ENCODE measurements at regions not wholly inside any gene's neighbourhood (a gene's known extent, or its start where the extent isn't known, plus 50 kb on each side); places are given as distances from the start of the nearest gene placed in this dataset.

GRCh38 chr14:104505085-104506074 lies 74.2 kb upstream of the C14orf180 start:
- DNase-seq, result no peak

DNA sequence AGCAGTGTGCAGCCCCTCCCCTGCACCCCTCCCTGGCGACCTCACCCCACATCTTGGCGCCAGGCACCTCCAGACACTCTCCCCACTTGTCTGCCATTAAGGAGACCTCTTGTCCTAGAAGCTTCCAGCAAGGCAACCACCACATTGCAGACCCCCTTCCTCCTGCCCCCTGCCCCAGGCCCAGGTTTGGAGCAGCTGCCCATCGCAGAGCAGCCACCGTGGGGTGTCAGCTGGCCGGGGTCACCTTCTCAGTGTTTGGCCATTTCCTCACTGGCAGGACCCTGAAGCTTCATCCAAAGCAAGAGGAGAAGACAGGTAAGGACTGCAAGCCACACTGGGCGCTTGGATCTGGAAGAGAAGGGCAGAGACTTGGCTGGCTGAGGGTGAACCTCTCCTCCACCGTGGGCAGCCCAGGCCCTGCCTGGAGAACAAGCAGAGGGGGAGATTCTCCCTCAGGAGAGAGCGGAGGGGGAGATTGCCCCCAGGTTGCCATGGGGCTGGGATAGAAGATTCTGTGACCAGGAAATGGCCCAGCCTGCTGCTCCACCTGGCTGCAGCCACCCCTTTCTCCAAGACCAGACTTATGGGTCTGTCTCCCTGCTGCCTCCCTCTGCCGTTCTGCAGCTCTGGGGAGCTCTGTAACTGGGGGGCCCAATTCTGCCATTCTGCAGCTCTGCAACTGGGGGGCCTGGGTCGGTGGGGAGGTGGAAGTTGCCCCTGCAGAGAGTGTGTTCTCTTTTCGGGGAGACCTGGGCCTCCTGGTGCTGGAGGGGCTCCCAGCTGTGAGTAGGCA lies 72.9 kb upstream of the C14orf180 start:
- DNase-seq, result no peak

DNA sequence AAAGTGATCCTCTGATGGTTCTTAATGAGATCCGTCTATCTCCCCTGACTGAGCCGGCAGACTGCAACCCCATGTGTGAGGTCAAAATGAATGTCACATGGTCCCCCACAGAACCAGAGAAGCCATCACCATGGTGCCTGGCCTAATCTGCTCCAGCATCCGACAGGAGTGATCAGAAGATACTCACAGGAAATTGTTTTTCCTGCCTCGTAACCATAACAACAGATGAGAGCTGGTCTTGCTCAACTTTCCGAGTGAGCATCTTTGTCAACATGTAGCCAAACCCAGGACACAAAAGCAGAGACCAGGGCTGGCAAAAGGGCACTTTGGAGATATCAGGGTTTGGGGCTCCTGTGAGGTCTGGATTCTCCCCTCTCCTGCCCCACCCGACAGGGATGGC lies 72.1 kb upstream of the C14orf180 start:
- DNase-seq, result no peak

GRCh38 chr14:104509673-104510072 lies 69.9 kb upstream of the C14orf180 start:
- no peak for DNase-seq

- no peak for DNase-seq
Observed at GRCh38 chr14:104510216-104510615, 69.3 kb upstream of the C14orf180 start.

DNA sequence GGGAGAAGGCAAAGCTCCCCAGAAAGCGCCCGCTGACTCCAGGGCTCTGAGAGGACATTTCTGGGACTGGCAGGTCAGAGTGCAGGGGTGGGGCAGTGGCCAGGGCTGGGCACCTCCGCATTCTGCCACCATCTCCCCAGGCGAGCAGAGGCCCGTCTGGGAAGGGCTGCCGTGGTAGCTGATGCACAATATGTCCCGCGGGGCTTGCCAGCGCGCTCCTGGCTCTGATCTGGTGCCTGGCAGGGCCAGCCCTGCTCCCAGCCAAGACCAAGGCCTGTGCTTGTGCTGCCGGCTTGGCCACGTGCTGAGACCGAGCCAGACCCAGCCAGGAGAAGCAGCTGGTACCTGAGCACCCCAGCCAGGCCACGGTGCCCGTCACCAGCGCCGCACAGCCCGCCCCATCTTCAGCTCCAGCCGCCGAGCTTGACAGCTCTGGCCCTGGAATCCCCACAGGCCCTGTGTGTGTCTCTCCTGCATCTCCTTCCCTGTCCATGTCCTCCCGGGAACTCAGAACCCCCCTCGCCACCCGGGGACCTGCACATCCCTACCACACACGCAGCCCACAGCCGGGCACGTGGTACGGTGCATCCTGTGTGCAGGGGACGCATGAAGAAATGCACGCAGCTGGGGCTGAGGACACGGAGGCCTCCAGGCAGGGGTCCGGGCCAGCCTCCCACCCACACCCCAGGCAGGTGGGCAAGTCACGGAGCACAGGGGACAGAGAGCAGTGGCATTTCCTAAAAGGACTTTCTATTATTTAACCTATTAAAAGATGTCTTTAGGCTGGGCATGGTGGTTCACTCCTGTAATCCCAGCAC lies 68.6 kb upstream of the C14orf180 start:
- DNase-seq, result no peak

- no peak for DNase-seq
Observed at GRCh38 chr14:104512061-104512460, 67.5 kb upstream of the C14orf180 start.

- DNase-seq, result no peak
Observed at GRCh38 chr14:104512771-104513640, 66.6 kb upstream of the C14orf180 start.

- DNase-seq, result no peak
Observed at GRCh38 chr14:104513641-104514046, 65.9 kb upstream of the C14orf180 start.

DNA sequence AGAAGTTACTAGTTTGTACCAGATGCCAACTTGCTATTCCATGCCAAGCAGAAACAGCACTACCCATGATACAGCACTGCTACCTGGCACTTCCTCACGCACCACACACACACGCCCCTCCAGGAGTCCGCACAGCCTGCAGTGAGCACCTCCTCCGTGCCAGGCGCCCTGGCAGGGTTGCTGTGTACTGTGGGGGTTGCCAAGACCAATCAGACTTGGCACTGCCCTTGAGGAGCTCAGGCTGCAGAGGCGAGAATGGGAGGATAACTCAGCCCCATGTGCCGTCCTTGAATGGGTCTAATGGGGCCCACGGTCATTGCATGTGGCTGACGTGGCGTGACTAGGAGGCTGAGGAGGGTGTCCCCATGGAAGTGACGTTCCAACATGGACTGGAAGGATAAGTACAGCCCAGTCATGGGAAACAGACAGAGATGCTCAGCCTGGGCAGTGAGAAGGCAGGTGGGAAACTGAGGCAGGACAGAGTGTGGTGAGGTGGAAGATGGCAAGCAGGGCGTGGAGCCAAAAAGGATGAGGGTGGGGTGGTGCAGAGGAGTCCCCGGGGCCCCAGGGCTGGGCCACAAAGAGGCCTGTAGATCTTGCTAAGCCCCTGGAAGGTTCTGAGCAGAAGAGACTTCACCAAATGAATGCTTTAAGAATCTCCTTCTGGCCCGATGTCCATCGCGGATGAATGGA lies 65.3 kb upstream of the C14orf180 start:
- DNase-seq, result no peak

- DNase-seq, result no peak
Observed at GRCh38 chr14:104515059-104515810, 64.3 kb upstream of the C14orf180 start.

DNA sequence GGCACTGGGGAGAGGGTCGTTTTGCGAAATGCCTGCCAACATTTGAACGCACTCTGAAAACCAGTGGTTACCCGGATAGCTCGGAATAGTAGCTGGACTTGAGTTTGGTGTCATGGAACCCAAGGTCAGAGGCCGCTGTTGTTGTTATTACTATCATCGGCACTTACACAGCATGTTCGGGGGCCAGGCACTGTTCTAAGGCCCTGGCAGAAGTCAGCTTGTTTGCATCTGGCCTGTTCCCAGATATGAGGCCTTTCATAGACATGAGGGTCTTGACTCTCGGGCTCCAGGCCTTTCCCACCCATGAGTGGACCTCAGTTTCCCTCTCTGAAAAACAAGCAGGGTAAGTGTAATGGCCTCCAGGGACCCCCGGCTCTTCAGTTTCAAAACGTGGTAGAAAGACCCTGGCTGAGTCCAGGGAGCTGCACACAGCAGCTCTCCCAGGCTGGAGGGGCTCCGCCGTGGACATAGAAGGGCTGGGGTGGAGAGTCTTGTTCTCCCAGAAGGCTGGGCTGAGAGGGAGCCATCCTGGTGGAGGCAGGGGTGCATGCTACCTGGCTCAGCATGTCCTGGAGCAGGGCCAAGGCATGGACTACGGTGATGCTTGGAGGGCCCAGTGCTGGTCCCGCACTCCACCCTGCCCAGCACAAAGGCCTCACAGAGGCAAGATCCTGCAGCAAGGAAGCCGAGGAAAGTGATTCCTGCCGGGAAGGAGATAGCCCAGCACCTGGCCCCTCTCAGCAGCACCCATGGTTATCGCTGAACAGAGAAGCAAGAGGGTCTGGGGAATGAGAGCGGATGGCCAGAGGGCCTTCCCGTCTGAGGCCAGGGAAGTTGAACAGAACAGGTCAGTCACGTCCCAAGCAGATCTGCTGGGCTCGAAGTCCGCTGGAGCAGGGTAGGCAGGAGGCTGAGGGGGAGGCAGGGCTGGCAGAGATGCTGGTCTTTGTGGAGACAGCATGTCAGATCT lies 63.5 kb upstream of the C14orf180 start:
- no peak for DNase-seq

DNA sequence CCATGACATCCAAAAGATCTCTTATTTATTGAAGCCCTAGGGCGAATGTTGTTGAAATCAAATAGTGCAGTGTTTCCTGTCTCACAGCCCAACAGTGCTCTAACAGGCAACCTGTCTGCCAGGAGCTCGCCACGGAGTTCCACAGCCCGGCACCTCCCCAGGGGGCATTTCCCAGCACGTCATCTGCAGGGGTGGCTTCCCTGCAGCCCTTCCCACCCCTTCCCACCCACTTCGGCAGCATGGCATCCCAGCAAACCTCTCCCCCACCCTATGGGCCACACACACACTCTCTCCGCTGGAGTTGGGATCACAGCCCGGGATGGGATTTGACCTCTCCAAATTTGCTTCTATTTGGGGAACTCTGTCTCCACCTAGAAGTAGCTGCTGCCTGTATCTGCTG lies 62.7 kb upstream of the C14orf180 start:
- DNase-seq, result no peak

GRCh38 chr14:104517426-104517825 lies 62.1 kb upstream of the C14orf180 start:
- no peak for DNase-seq

GRCh38 chr14:104517867-104518266 lies 61.7 kb upstream of the C14orf180 start:
- no peak for DNase-seq

- DNase-seq, result no peak
Observed at GRCh38 chr14:104518659-104519350, 60.8 kb upstream of the C14orf180 start.

- no peak for DNase-seq
Observed at GRCh38 chr14:104519721-104520120, 59.8 kb upstream of the C14orf180 start.

GRCh38 chr14:104520620-104521410 lies 58.7 kb upstream of the C14orf180 start:
- no peak for DNase-seq
